ENCODE measurements at regions not wholly inside any gene's neighbourhood (a gene's known extent, or its start where the extent isn't known, plus 50 kb on each side); places are given as distances from the start of the nearest gene placed in this dataset.

DNA sequence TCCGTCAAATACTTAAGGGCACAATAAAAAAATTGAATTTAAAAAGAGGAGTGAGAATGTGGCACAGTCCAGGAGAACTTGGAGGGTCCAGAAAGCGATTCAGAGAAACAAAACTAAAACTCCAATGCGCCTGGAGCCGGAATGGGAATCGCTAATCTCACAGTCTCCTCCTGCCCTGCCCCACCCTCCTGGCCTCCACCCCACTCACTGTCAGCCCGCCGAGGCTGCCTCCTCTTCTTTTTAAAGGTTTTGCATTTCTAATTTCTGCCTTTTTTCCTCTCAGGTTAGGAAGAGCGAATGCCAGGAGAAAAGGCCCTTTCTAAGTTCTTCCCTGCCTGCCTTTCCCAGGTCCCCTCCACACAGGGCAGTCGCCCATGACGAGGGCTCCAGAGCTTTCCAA is 135.3 kb downstream of the ZBTB18 start:
- no peak for TF ChIP-seq CTCF (IDR thresholded peaks at IDR 0.05; ENCODE audit: extremely low read depth, insufficient read depth, missing control alignments)
- DNase-seq (ENCODE audit: low spot score), result no peak
- in situ Hi-C loops (cut with MboI; ENCODE audit: low pct_unique_long_range_greater_than_20kb, low sequenced_read_pairs, unreplicated experiment), result no loop called here

DNA sequence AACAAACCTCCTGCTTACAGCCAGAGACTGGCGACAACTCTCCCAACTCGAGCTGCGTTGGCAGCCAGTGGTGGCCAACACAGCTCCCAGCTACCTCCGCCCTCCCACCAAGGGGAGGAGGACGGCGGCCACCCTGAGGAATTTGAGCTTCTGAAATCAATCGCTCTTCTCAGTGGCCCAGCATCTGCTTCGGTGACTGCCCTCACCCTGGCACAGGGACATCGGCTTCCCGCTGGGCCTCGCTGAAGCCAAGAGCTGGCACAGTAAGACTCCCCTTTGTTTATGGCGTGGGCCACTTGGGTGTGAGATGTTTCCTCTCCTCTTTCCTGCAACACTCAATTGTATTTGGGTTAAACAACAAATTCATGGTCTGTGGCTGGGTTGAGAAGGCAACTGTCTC is 136.2 kb downstream of the ZBTB18 start:
- TF ChIP-seq CTCF (IDR thresholded peaks at IDR 0.05; ENCODE audit: extremely low read depth, insufficient read depth, missing control alignments), result no peak
- DNase-seq (ENCODE audit: low spot score), result no peak
- in situ Hi-C loops (cut with MboI; ENCODE audit: low pct_unique_long_range_greater_than_20kb, low sequenced_read_pairs, unreplicated experiment), result no loop called here

DNA sequence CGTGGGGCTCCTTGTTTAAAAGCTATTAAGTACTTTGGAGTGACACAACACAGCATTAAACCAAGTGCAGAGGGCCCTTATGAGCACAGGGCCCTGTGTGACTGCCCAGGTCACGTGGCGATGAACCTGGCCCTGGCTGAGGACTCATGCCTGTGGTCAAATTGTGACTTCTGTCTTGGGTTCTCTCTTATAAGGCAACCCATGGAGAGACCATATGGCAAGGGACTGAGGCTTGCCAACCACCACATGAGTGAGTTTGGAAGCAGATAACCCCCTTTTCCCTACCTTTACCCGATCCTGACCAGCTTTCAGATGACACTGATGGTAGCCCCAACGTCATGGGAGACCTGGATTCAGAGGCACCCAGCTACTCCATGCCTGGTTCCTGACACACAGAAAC is 140.5 kb downstream of the ZBTB18 start:
- no peak for TF ChIP-seq CTCF (IDR thresholded peaks at IDR 0.05; ENCODE audit: extremely low read depth, insufficient read depth, missing control alignments)
- in situ Hi-C loops (cut with MboI; ENCODE audit: low pct_unique_long_range_greater_than_20kb, low sequenced_read_pairs, unreplicated experiment), result no loop called here
- DNase-seq (ENCODE audit: low spot score), result no peak

- no peak for DNase-seq (ENCODE audit: low spot score)
- in situ Hi-C loops (cut with MboI; ENCODE audit: low pct_unique_long_range_greater_than_20kb, low sequenced_read_pairs, unreplicated experiment), result no loop called here
- TF ChIP-seq CTCF (IDR thresholded peaks at IDR 0.05; ENCODE audit: extremely low read depth, insufficient read depth, missing control alignments), result no peak
Observed at GRCh38 chr1:244192325-244192724, 141.2 kb downstream of the ZBTB18 start.

DNA sequence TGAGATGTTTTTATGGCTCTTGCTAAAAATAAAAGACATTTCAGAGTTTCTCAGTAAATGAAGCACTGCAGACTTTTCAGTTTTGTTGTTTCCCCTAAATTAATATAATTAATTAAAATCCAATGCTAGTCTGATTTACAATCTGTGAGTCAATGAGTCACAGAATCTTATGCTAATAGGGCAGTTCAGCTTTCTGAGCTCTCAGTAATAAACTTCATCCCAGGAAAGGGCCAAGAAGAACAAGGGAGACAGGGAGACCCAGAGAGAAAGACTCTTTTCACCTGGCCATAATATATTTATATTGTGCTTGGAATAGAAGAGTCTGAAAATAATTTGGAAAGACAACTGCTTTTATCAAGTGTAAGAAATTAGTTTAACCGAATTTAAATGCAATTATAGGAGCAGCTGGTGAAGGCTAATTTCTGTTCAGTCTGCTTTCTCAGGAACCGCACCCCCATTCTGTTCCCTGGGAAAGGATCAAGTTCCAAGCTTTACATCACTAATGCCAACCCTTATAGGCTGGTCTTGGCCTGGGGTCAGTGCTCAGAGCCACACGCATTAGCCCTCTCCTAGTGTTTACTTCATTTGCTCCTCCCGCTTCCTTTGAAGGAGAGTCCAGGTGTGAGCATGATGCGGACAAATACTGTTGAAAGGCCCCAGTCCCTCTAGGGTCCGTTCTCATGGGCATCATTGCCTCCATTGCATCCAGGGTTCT is 145.6 kb downstream of the ZBTB18 start:
- in situ Hi-C loops (cut with MboI; ENCODE audit: low pct_unique_long_range_greater_than_20kb, low sequenced_read_pairs, unreplicated experiment), result no loop called here
- DNase-seq (ENCODE audit: low spot score), result no peak
- no peak for TF ChIP-seq CTCF (IDR thresholded peaks at IDR 0.05; ENCODE audit: extremely low read depth, insufficient read depth, missing control alignments)

DNA sequence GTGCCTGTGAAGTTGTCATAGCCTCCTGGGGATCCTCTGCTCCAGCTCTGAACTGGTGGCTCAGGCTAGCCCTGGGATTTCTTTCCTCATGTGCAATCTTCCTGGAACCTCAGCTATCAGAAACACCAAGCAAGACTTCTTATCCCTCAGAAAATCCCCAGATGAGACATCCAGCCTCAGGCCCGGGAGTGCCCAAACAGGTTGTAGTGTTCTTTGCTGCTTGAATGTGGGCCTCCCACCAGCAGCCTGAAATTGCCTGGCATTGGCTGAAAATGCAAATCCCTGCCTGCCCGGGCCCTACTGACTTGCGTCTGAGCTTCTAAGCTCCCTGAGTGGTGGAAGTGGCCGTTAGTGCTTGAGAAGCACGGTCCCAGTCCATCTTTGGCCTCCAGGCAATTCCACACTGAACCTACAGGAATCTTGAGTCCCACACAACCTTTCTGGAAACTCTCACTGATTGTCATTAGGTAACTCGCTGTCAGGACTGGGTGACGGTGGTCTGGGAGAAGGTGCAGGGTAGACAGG is 146.8 kb downstream of the ZBTB18 start:
- TF ChIP-seq CTCF (IDR thresholded peaks at IDR 0.05; ENCODE audit: extremely low read depth, insufficient read depth, missing control alignments), result no peak
- no peak for DNase-seq (ENCODE audit: low spot score)
- in situ Hi-C loops (cut with MboI; ENCODE audit: low pct_unique_long_range_greater_than_20kb, low sequenced_read_pairs, unreplicated experiment), result no loop called here
